Cerebellar nuclear complex (tissue), 1 donor: ENCODE measurements at regions not wholly inside any gene's neighbourhood (a gene's known extent, or its start where the extent isn't known, plus 50 kb on each side); places are given as distances from the start of the nearest gene placed in this dataset.

ENCODE experiments used
- DNase-seq, 2 experiments: peaks; one replicate each; lab custom pipeline; 2025; lab: John Stamatoyannopoulos, UW

DNA sequence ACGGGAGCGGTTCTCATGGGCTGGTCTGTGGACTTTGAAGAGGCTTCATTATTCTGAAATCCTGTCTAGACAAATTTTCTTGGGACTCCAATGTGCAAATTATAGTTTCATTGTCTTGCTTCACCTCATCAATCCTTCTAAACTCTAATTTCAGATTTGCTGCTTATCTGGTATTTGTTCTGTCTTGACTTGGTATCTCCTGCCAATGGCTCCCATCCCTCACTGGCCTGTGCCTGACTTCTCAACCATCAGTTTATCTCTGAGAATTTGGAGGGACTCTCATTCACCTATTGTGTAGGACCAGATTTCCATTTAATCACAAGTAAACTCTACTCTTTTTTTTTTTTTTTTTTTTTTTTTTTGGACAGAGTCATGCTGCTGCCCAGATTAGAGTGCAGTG is 960.2 kb upstream of the NR2F2 start:
- no peak for DNase-seq

DNA sequence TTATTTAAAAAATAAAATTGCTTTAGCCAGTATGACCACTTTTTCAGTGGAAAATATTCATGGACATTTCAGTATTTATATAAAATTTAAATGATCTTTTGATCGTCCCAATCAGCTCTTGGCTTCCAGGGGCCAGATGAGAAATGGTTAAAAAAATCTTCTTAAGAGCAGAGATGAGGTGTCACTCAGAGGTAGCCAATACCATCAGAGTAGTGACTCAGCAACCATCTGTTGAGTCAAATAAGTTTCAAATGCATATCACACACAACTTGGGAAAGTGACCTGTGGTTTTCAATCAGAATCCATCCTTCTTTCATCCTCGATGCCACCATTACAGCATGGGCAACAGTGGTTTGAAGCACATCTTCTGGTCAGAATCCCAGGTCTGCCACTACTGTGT is 958.8 kb upstream of the NR2F2 start:
- no peak for DNase-seq

GRCh38 chr15:95375281-95375680 is 955.2 kb upstream of the NR2F2 start:
- DNase-seq = no peak

GRCh38 chr15:95377258-95377852 is 953.1 kb upstream of the NR2F2 start:
- DNase-seq = no peak

GRCh38 chr15:95394186-95395067 is 936.1 kb upstream of the NR2F2 start:
- DNase-seq = no peak

GRCh38 chr15:95400428-95400827 is 930.1 kb upstream of the NR2F2 start:
- DNase-seq = no peak

GRCh38 chr15:95401587-95401986 is 928.9 kb upstream of the NR2F2 start:
- DNase-seq = no peak

DNA sequence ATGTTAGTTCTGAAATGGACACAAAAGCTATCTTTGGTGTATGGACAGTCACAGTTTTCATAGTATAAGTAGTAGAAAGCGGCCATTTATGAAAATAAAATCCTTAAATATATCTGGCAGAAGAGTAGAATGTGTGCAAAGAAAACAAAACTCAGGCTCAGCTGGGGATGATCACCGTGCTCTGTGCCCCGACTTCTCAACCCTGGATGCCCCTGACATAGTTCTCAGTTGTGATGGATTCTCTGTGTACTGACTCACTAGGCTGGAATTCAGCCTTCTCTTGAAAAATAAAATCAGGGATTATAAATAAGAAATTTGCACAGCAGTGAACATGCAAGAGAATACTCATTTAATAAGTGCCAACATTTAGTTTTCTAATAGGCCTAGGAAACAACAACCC is 925.1 kb upstream of the NR2F2 start:
- DNase-seq = no peak

DNA sequence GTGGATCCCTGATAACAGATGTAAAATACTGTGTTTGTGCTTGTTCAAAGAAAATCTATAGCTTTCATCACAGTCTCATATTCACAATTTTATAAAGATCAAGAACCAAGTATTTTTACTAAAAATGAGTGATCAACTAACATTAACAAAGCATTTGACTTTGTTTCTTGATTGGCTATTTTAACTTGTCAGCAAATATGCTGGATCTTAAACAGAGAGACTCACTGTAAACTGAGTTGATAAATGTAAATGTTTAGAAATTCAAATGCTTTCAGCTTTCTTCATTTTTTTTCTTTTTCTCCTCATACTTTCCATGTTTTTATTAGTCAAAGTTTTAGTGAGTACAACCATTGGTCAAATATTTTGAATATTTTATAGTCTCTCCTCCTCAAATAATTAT is 923.0 kb upstream of the NR2F2 start:
- no peak for DNase-seq

DNA sequence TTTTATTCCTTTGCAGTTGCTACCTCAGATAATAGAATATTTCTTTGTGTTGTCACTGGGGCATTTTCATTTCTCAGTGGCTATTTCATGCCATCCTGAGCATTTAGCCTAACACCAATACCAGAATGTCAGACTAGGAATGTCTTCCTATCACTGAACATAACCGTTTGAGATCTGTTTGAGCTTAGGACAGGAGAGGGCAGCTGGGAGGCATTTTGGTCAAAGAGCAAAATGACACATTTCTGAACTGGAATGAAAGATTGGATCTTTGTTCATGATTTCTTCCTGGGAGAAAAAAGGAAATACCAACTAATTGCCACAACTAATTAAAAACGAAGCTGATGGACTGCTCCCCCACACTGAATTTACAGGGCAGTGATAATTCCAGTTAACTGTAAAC is 921.3 kb upstream of the NR2F2 start:
- DNase-seq = no peak

- DNase-seq = no peak
Observed at GRCh38 chr15:95409626-95410310, 920.7 kb upstream of the NR2F2 start.

- DNase-seq = no peak
Observed at GRCh38 chr15:95410757-95411156, 919.7 kb upstream of the NR2F2 start.

DNA sequence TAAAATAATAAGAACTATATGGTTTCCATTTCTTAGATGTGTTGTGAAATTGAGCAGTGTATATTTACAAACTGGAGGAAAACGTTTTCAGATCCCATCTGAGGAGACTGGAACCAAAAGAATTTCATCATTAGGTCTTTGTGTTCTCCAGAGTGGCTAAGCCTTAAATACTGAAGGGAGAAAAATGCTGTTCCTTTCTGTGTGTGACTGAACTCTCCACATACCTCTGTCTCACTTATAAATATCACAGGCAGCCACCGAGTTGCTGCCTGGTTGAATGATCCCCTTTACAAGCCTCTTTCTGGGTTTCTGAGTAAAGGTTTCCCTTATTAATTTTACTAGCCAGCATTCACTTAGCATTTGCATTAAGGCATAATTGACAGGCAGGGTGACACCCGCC is 913.9 kb upstream of the NR2F2 start:
- DNase-seq = no peak

- DNase-seq = no peak
Observed at GRCh38 chr15:95417761-95418160, 912.7 kb upstream of the NR2F2 start.

- no peak for DNase-seq
Observed at GRCh38 chr15:95422255-95422654, 908.2 kb upstream of the NR2F2 start.

DNA sequence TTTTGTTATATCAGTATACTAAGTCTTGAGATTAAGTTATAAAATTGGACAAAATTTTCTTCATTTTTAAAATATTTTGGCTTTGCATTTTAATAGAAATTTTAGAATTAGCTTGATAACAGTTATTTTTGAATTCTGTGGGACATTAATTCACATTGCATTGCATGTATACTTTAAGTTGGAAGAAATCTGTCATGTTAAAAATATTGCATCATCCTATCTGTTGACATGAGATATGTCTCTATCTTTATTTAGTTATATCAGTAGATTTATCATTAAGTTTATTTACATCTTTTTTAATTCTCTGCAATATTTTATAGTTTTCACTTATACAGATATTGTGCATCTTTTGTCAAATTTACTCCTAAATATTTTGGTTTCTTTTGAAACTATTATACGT is 904.6 kb upstream of the NR2F2 start:
- no peak for DNase-seq

GRCh38 chr15:95429345-95429744 is 901.2 kb upstream of the NR2F2 start:
- DNase-seq = no peak

DNA sequence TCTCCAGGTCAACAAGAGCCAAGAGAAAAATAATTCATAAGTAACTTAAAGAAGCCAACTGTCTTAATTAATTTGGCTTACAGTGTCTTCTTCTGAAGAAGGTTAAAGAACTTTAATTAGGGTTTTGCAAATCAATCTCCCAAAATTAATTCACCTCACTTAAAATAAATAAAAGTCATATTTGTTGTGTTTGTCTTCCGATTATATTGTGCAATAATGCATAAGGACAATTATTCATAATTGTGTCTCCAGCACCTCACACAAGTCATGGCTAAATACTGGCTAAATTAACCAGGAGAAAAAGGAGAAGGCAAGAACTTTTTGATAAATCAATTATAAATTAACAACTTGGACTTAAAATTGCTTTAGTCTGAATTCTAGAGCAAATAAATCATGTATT is 899.0 kb upstream of the NR2F2 start:
- no peak for DNase-seq

- no peak for DNase-seq
Observed at GRCh38 chr15:95432878-95433405, 897.6 kb upstream of the NR2F2 start.

DNA sequence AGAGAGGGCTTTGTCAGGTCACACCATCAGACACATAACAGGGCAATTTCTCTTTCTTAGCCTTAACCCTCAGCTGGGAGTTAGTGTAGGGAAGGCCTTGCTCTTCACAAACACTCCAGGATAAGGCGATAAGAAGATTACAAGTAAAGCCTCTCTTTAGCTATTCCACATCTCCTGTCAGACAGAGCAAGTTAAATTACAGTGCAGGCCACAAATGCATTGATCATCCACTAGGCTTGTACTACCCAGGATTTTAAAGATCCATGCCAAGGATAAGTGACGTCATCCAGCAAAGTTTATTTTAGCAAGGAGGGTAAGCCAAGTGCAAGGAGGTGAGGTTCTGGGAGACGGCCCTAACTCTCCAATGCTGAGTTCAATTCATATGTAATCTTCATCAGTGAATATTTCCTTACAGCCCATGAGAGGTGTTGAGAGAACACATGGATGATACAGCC is 890.6 kb upstream of the NR2F2 start:
- no peak for DNase-seq

DNA sequence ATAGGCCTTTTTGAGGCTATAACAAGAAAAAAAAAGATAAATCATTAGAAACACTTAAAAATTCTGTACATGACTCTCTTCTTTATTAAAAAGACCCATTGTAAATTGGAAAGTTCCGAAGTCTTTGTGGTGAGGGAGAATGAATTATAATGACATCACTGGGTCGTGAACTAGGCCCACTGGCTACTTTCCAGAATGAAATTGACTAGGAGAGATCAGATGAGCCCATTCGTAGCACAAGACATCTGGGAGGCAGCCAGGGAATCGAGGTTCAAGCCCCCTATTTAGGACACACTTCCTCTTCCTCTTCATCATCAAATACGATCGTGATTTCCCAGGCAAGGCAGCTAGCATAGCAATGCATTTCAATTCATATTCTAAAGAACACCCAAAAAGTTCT is 889.8 kb upstream of the NR2F2 start:
- DNase-seq = no peak

GRCh38 chr15:95442107-95442719 is 888.3 kb upstream of the NR2F2 start:
- DNase-seq = no peak
